HEK293 (cell line): ENCODE measurements at regions not wholly inside any gene's neighbourhood (a gene's known extent, or its start where the extent isn't known, plus 50 kb on each side); places are given as distances from the start of the nearest gene placed in this dataset.

Experiments
- CTCF ChIA-PET: fragments of 350-600 bp; formaldehyde crosslinking; extraction: SDS; loops from one replicate; lab custom pipeline; 2021; ENCODE audit warnings: antibody characterized with exemption; lab: Yijun Ruan, JAX
- POLR2A ChIA-PET: fragments of 300-600 bp; formaldehyde crosslinking; extraction: SDS; loops from one replicate; lab custom pipeline; 2020; ENCODE audit warnings: antibody characterized with exemption, inconsistent platforms; lab: Yijun Ruan, JAX
- H3K27ac ChIP-seq: fragments of 200-500 bp; sonication (Bioruptor generic); 2 replicates; pipeline ENCODE4 v1.5.1; 2014; ENCODE audit warnings: low read depth, low read length, control low read depth, inconsistent platforms; ENCODE audit errors: extremely low read depth
- H3K36me3 ChIP-seq, 2 experiments: fragments of 200-500 bp in 1 of 2; sonication (Bioruptor generic) in 1 of 2; 1 replicate in 1 of 2; 2 replicates in 1 of 2; pipeline ENCODE4 v1.5.1; 2014 to 2017; ENCODE audit warnings: inconsistent platforms in 2 of 2, low read length in 2 of 2; ENCODE audit not compliant: control insufficient read depth in 2 of 2, insufficient read depth in 1 of 2
- H3K4me1 ChIP-seq: fragments of 200-500 bp; sonication (Bioruptor generic); 2 replicates; pipeline ENCODE4 v1.5.1; 2014; ENCODE audit warnings: mild to moderate bottlenecking, low read length, inconsistent platforms; ENCODE audit not compliant: control insufficient read depth, insufficient read depth
- H3K4me3 ChIP-seq: 2 replicates; pipeline ENCODE4 v1.5.1; 2011; ENCODE audit warnings: low read depth, mild to moderate bottlenecking, control low read depth, low read length, moderate library complexity
- H3K9me3 ChIP-seq: fragments of 200-500 bp; sonication (Bioruptor generic); 2 replicates; pipeline ENCODE4 v1.5.1; 2014; ENCODE audit warnings: low read depth, low read length, inconsistent platforms; ENCODE audit not compliant: control insufficient read depth, insufficient read depth
- BCL11B ChIP-seq: fragments of 450-650 bp; formaldehyde crosslinking; IDR thresholded peaks from 2 replicates; pipeline ENCODE4 v1.5.1; 2016; ENCODE audit warnings: low read depth, missing biosample characterization, missing genetic modification characterization
- FEZF1 ChIP-seq: fragments of 450-650 bp; formaldehyde crosslinking; IDR thresholded peaks from 2 replicates; pipeline ENCODE4 v1.5.1; 2016; ENCODE audit warnings: missing biosample characterization, missing genetic modification characterization
- GLIS2 ChIP-seq: fragments of 450-650 bp; formaldehyde crosslinking; IDR thresholded peaks from 2 replicates; pipeline ENCODE4 v1.5.1; 2016; ENCODE audit warnings: missing biosample characterization, missing genetic modification characterization
- KLF8 ChIP-seq: fragments of 450-650 bp; formaldehyde crosslinking; IDR thresholded peaks from 2 replicates; pipeline ENCODE4 v1.5.1; 2016; ENCODE audit warnings: missing biosample characterization, missing genetic modification characterization
- OSR2 ChIP-seq: fragments of 450-650 bp; formaldehyde crosslinking; IDR thresholded peaks from 2 replicates; pipeline ENCODE4 v1.5.1; 2016; ENCODE audit warnings: missing biosample characterization, missing genetic modification characterization
- SP3 ChIP-seq: fragments of 450-650 bp; formaldehyde crosslinking; IDR thresholded peaks from 2 replicates; pipeline ENCODE4 v1.5.1; 2016; ENCODE audit warnings: missing biosample characterization, missing genetic modification characterization
- ZNF112 ChIP-seq: fragments of 450-650 bp; formaldehyde crosslinking; IDR thresholded peaks from 2 replicates; pipeline ENCODE4 v1.5.0; 2017; ENCODE audit warnings: missing biosample characterization, missing genetic modification characterization
- ZNF114 ChIP-seq: fragments of 450-650 bp; formaldehyde crosslinking; IDR thresholded peaks from 2 replicates; pipeline ENCODE4 v1.5.0; 2017; ENCODE audit warnings: missing biosample characterization, missing genetic modification characterization
- ZNF121 ChIP-seq: fragments of 450-650 bp; formaldehyde crosslinking; IDR thresholded peaks from 2 replicates; pipeline ENCODE4 v1.5.1; 2016; ENCODE audit warnings: missing biosample characterization, missing genetic modification characterization
- ZNF132 ChIP-seq: fragments of 450-650 bp; formaldehyde crosslinking; IDR thresholded peaks from 2 replicates; pipeline ENCODE4 v1.5.1; 2017; ENCODE audit warnings: missing biosample characterization, missing genetic modification characterization, borderline replicate concordance
- ZNF133 ChIP-seq: fragments of 450-650 bp; formaldehyde crosslinking; IDR thresholded peaks from 2 replicates; pipeline ENCODE4 v1.5.1; 2016; ENCODE audit warnings: missing biosample characterization, missing genetic modification characterization
- ZNF155 ChIP-seq: fragments of 450-650 bp; formaldehyde crosslinking; IDR thresholded peaks from 2 replicates; pipeline ENCODE4 v1.5.1; 2016; ENCODE audit warnings: missing biosample characterization, missing genetic modification characterization
- ZNF19 ChIP-seq: fragments of 450-650 bp; formaldehyde crosslinking; IDR thresholded peaks from 2 replicates; pipeline ENCODE4; 2016; ENCODE audit warnings: missing biosample characterization, missing genetic modification characterization, low read depth
- ZNF2 ChIP-seq: fragments of 450-650 bp; formaldehyde crosslinking; IDR thresholded peaks from 2 replicates; pipeline ENCODE4 v1.5.1; 2016; ENCODE audit warnings: missing biosample characterization, missing genetic modification characterization
- ZNF202 ChIP-seq: fragments of 450-650 bp; formaldehyde crosslinking; IDR thresholded peaks from 2 replicates; pipeline ENCODE4 v1.5.1; 2016; ENCODE audit warnings: missing biosample characterization, missing genetic modification characterization, borderline replicate concordance
- ZNF350 ChIP-seq: fragments of 450-650 bp; formaldehyde crosslinking; IDR thresholded peaks from 2 replicates; pipeline ENCODE4 v1.5.0; 2017; ENCODE audit warnings: missing biosample characterization, mild to moderate bottlenecking, missing genetic modification characterization
- ZNF354C ChIP-seq: fragments of 450-650 bp; formaldehyde crosslinking; IDR thresholded peaks from 2 replicates; pipeline ENCODE4 v1.5.1; 2016; ENCODE audit warnings: missing biosample characterization, missing genetic modification characterization, low read depth, borderline replicate concordance
- ZNF529 ChIP-seq: fragments of 450-650 bp; formaldehyde crosslinking; IDR thresholded peaks from 2 replicates; pipeline ENCODE4 v1.5.1; 2017; ENCODE audit warnings: missing genetic modification characterization, missing biosample characterization; ENCODE audit not compliant: insufficient replicate concordance
- ZNF558 ChIP-seq: fragments of 450-650 bp; formaldehyde crosslinking; IDR thresholded peaks from 2 replicates; pipeline ENCODE4 v1.5.1; 2016; ENCODE audit warnings: missing biosample characterization, missing genetic modification characterization
- ZNF624 ChIP-seq: fragments of 450-650 bp; formaldehyde crosslinking; IDR thresholded peaks from 2 replicates; pipeline ENCODE4 v1.5.1; 2017; ENCODE audit warnings: missing biosample characterization, missing genetic modification characterization
- ZNF791 ChIP-seq: fragments of 450-650 bp; formaldehyde crosslinking; IDR thresholded peaks from 2 replicates; pipeline ENCODE4 v1.5.1; 2016; ENCODE audit warnings: missing biosample characterization, missing genetic modification characterization
- ZSCAN23 ChIP-seq: fragments of 450-650 bp; formaldehyde crosslinking; IDR thresholded peaks from 2 replicates; pipeline ENCODE4 v1.5.1; 2016; ENCODE audit warnings: missing biosample characterization, missing genetic modification characterization
- TF ChIP-seq, protein P1 (sequence below): fragments of 450-650 bp; formaldehyde crosslinking; IDR thresholded peaks from 2 replicates; pipeline ENCODE4 v1.5.0; 2017; ENCODE audit warnings: missing biosample characterization, missing genetic modification characterization, borderline replicate concordance
- TF ChIP-seq, protein P2 (sequence below): fragments of 450-650 bp; formaldehyde crosslinking; IDR thresholded peaks from 2 replicates; pipeline ENCODE4 v1.5.1; 2017; ENCODE audit warnings: missing biosample characterization, mild to moderate bottlenecking, missing genetic modification characterization, moderate library complexity
- TF ChIP-seq, protein P3 (sequence below): fragments of 450-650 bp; formaldehyde crosslinking; IDR thresholded peaks from 2 replicates; pipeline ENCODE4 v1.5.1; 2016; ENCODE audit warnings: missing biosample characterization, missing genetic modification characterization
- TF ChIP-seq, protein P4 (sequence below): fragments of 450-650 bp; formaldehyde crosslinking; conservative IDR thresholded peaks from 2 replicates; pipeline ENCODE4 v1.5.1; 2016; ENCODE audit warnings: low read depth, missing biosample characterization, missing genetic modification characterization

DNA sequence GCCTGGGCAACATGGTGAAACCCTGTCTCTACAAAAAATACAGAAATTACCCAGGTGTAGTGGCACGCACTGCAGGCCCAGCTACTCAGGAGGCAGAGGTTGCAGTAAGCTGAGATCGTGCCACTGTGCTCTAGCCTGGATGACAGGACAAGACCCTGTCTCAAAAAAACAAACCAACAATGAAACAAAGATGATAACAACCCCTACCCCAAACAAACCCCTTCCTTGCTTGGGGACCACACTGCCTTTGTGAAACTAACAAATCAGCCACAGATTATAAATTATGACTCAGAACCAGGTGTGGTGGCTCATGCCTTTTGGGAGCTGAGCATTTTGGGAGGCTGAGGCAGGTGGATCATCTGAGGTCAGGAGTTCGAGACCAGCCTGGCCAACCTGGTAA is 75.3 kb upstream of the RPH3AL start:
- Histone ChIP-seq H3K4me1 (no peaks in the 10 kb centered on the region), H3K27ac (no peak overlapping the region), H3K9me3 (no peaks in the 10 kb centered on the region), H3K36me3 (no peaks in the 10 kb centered on the region; a peak in 1 of 3 replicates), H3K4me3 (no peak overlapping the region)
- TF ChIP-seq ZNF624 (tag by site-specific recombination) (no peak), BCL11B (tag by site-specific recombination) (no peak), ZNF155 (tag by site-specific recombination) (no peak), SP3 (no peak), ZNF133 (tag by site-specific recombination) (no peak), OSR2 (tag by site-specific recombination) (no peak), GLIS2 (tag by site-specific recombination) (no peak), ZNF354C (tag by site-specific recombination) (no peak), ZSCAN23 (tag by site-specific recombination) (no peak), KLF8 (tag by site-specific recombination) (no peak), ZNF2 (tag by site-specific recombination) (no peak), ZNF202 (tag by site-specific recombination) (no peak), ZNF19 (tag by site-specific recombination) (no peak), ZNF791 (tag by site-specific recombination) (no peak)
- TF ChIP-seq, protein P1, sequence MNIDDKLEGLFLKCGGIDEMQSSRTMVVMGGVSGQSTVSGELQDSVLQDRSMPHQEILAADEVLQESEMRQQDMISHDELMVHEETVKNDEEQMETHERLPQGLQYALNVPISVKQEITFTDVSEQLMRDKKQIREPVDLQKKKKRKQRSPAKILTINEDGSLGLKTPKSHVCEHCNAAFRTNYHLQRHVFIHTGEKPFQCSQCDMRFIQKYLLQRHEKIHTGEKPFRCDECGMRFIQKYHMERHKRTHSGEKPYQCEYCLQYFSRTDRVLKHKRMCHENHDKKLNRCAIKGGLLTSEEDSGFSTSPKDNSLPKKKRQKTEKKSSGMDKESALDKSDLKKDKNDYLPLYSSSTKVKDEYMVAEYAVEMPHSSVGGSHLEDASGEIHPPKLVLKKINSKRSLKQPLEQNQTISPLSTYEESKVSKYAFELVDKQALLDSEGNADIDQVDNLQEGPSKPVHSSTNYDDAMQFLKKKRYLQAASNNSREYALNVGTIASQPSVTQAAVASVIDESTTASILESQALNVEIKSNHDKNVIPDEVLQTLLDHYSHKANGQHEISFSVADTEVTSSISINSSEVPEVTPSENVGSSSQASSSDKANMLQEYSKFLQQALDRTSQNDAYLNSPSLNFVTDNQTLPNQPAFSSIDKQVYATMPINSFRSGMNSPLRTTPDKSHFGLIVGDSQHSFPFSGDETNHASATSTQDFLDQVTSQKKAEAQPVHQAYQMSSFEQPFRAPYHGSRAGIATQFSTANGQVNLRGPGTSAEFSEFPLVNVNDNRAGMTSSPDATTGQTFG = no peak
- TF ChIP-seq, protein P2, sequence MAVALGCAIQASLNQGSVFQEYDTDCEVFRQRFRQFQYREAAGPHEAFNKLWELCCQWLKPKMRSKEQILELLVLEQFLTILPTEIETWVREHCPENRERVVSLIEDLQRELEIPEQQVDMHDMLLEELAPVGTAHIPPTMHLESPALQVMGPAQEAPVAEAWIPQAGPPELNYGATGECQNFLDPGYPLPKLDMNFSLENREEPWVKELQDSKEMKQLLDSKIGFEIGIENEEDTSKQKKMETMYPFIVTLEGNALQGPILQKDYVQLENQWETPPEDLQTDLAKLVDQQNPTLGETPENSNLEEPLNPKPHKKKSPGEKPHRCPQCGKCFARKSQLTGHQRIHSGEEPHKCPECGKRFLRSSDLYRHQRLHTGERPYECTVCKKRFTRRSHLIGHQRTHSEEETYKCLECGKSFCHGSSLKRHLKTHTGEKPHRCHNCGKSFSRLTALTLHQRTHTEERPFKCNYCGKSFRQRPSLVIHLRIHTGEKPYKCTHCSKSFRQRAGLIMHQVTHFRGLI (tag by site-specific recombination) = no peak
- POLR2A ChIA-PET = interaction anchor here (1.2 kb wide), 1 partner anchor 13 kb away, joined by 3 read pairs; no protein-coding TSS in a partner anchor
- CTCF ChIA-PET = interaction anchor here (1.2 to 1.5 kb wide), 2 partner anchors 137 to 273 kb away, joined by 4 read pairs; no protein-coding TSS in a partner anchor

DNA sequence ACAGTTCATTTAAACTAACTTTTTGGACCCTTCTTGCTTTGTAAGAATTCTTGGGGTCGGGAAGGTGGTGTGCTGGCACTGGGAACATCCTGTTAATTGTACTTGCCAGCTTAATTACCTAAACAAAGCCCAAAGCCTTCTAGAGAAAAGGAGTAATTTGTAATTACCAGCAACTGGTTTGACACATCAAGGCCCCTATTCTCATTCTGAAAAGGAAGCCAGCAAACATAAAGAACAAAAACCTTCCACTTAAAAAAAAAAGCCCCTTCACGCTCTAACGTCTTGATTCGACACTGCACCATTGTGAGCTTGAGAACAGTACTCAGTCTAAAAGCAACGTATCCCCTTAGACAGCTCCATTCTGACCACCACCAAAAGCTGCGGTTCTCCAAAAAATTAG is 74.7 kb upstream of the RPH3AL start:
- Histone ChIP-seq H3K9me3 (no peaks in the 10 kb centered on the region), H3K27ac (no peak overlapping the region), H3K4me1 (no peaks in the 10 kb centered on the region), H3K4me3 (no peak overlapping the region), H3K36me3 (no peaks in the 10 kb centered on the region; a peak in 1 of 3 replicates)
- ChIA-PET POLR2A (interaction anchor here (1.2 kb wide), 1 partner anchor 14 kb away, joined by 3 read pairs; no protein-coding TSS in a partner anchor), CTCF (interaction anchor here (1.5 kb wide), 1 partner anchor 273 kb away, joined by 4 read pairs; no protein-coding TSS in a partner anchor)
- TF ChIP-seq ZNF112 = no peak
- no peak for TF ChIP-seq FEZF1
- TF ChIP-seq, protein P3, sequence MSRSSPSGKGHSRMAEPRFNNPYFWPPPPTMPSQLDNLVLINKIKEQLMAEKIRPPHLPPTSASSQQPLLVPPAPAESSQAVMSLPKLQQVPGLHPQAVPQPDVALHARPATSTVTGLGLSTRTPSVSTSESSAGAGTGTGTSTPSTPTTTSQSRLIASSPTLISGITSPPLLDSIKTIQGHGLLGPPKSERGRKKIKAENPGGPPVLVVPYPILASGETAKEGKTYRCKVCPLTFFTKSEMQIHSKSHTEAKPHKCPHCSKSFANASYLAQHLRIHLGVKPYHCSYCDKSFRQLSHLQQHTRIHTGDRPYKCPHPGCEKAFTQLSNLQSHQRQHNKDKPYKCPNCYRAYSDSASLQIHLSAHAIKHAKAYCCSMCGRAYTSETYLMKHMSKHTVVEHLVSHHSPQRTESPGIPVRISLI (tag by site-specific recombination) = no peak
- no peak for TF ChIP-seq ZNF350 (tag by site-specific recombination)
- TF ChIP-seq ZSCAN23 (tag by site-specific recombination) = no peak
- no peak for TF ChIP-seq ZNF132 (tag by site-specific recombination)
- no peak for TF ChIP-seq ZNF529 (tag by site-specific recombination)
- TF ChIP-seq ZNF121 (tag by site-specific recombination) = no peak
- no peak for TF ChIP-seq ZNF558 (tag by site-specific recombination)
- TF ChIP-seq ZNF114 (tag by site-specific recombination) = no peak
- TF ChIP-seq, protein P4, sequence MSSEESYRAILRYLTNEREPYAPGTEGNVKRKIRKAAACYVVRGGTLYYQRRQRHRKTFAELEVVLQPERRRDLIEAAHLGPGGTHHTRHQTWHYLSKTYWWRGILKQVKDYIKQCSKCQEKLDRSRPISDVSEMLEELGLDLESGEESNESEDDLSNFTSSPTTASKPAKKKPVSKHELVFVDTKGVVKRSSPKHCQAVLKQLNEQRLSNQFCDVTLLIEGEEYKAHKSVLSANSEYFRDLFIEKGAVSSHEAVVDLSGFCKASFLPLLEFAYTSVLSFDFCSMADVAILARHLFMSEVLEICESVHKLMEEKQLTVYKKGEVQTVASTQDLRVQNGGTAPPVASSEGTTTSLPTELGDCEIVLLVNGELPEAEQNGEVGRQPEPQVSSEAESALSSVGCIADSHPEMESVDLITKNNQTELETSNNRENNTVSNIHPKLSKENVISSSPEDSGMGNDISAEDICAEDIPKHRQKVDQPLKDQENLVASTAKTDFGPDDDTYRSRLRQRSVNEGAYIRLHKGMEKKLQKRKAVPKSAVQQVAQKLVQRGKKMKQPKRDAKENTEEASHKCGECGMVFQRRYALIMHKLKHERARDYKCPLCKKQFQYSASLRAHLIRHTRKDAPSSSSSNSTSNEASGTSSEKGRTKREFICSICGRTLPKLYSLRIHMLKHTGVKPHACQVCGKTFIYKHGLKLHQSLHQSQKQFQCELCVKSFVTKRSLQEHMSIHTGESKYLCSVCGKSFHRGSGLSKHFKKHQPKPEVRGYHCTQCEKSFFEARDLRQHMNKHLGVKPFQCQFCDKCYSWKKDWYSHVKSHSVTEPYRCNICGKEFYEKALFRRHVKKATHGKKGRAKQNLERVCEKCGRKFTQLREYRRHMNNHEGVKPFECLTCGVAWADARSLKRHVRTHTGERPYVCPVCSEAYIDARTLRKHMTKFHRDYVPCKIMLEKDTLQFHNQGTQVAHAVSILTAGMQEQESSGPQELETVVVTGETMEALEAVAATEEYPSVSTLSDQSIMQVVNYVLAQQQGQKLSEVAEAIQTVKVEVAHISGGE = no peak
